ENCODE measurements at regions not wholly inside any gene's neighbourhood (a gene's known extent, or its start where the extent isn't known, plus 50 kb on each side); places are given as distances from the start of the nearest gene placed in this dataset.

DNA sequence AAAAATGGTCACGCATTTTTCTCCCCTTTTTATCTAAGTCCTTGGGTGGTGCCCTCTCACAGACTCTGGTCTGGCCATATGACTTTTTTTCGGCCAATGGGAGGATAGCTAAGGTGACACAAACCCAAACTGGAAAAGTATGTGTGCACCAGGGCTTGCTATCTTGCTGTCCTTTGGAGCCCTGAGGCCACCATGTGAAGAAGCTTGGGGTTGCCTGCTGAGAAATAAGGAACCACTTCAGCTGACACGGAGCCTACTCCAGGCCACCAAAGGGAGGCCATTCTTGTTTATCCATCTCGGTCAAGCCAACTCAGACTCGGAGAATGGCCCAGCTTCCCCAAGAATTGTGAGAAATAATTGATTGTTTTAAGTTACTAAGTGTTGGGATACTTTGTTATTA is 111.4 kb upstream of the ZFHX3 start:
- DNase-seq (ENCODE audit: low read depth in 1 of 2, low spot score in 1 of 2) = no peak
- no peak for TF ChIP-seq JUND (IDR thresholded peaks at IDR 0.05; ENCODE audit: low read depth)
- in situ Hi-C loops (cut with HindIII; ENCODE audit: low pct_unique_long_range_greater_than_20kb, low sequenced_read_pairs) = no loop called here

DNA sequence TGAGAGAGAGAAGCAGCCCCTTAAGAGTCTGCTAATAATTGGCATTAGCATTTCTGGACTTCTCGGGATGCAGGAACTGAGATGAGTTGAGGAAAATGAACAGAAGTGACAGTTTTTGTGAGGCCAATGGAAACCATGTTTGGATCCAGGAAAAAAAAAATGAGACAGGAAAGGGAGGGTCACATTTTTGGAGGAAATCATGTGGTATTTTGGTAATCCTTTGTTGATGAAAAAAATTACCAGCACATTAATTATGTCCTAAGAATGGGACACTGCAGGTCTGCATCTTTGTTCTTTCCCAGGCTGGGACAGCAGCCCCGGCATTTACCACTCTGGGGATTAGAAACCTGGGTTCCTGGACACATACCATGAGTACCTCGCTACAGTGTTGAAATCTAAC is 109.9 kb upstream of the ZFHX3 start:
- in situ Hi-C loops (cut with HindIII; ENCODE audit: low pct_unique_long_range_greater_than_20kb, low sequenced_read_pairs) = no loop called here
- DNase-seq (ENCODE audit: low read depth in 1 of 2, low spot score in 1 of 2) = no peak
- TF ChIP-seq JUND (IDR thresholded peaks at IDR 0.05; ENCODE audit: low read depth) = no peak

DNA sequence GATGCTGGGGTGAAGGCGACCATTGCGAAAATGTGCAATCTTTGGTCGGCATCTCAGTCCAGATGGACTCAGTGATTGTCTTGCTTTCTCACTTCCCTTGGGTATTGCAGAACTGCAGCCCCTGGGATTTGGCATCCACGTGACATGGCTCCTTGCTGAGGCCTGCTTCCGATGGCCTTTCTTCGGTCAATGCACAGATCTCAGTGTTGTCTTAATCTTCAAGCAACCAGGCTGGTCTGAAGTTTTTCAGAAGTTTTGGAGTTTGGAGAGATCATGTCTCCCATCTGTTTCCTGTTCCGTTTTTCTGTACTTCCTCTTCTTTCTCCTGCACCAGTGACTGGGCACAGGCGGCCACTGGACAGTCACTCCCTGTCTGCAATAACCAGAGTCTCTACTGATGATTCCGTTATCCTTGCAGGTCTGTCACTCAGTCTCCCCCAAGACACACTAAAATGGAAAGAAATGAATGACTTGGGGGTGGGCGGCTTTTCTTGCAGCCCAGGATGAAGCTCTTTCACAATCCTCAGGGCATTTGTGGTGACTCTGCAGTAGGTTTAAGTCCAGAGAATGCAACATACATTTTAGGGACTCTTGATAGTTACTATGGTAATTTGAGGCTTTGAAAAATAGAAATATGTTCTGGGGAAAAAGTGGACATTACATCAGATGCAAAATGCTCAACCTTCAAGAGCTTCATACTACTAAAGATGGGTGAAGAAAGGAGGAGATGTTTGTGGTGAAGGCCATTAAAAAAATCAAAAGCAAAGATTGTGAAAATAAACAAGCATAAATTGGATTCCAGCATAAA is 106.3 kb upstream of the ZFHX3 start:
- DNase-seq (ENCODE audit: low read depth in 1 of 2, low spot score in 1 of 2) = no peak
- in situ Hi-C loops (cut with HindIII; ENCODE audit: low pct_unique_long_range_greater_than_20kb, low sequenced_read_pairs) = no loop called here
- no peak for TF ChIP-seq JUND (IDR thresholded peaks at IDR 0.05; ENCODE audit: low read depth)

DNA sequence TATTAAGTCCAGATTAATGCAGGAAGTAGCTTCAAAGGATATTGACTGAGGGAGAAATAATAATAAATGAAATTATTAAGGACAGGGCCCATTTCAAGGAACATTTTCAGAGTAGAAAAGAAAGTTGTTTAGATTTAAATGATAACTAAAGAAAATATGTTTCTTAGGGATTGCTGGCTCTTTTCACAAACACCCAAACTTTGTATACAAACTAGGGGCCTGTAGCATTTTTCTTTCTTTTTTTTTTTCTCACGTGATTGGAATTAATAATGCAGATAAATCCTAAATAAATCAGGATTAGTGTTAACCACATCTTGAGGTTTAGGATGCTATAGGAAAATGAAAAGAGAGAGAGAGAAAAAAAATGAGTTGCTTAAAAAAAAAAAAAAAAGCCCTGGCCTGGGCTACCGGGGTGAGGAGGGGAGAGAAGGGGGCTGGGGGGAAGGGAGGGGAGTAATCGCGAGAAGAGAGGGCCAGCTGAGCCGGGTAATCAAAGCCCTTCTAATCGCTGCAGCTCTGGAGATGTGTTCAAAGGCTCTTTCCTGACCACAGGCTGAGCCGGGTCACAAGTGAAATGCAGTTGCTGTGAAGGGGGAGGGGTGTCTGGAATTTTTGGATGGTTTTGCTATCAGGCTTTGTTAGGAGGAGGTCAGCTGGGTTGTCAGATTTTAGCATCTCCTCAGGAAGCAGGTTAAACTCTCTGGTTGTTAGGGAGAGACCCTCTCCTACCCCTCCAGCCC is 104.6 kb upstream of the ZFHX3 start:
- in situ Hi-C loops (cut with HindIII; ENCODE audit: low pct_unique_long_range_greater_than_20kb, low sequenced_read_pairs) = no loop called here
- DNase-seq (ENCODE audit: low read depth in 1 of 2, low spot score in 1 of 2) = no peak
- TF ChIP-seq JUND (IDR thresholded peaks at IDR 0.05; ENCODE audit: low read depth) = no peak

DNA sequence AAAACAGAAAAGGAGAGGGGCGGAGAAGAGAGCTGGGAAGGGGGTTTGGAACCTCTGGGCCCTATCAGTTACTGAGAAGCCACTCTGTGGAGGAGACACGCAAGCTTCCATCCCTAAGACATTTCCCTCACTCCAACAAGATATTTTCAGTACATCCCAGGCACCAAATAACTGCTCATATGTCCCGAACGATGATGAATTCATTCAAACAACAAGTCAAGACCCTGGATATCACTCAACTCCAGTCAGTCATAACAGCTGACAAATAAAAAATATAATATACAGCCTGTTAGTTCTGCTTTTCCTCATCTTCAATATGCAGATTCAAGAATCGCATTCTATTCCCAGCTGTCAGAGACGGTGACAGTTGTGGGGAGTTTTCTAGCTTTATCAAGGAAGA is 104.0 kb upstream of the ZFHX3 start:
- in situ Hi-C loops (cut with HindIII; ENCODE audit: low pct_unique_long_range_greater_than_20kb, low sequenced_read_pairs) = no loop called here
- no peak for TF ChIP-seq JUND (IDR thresholded peaks at IDR 0.05; ENCODE audit: low read depth)
- no peak for DNase-seq (ENCODE audit: low read depth in 1 of 2, low spot score in 1 of 2)

DNA sequence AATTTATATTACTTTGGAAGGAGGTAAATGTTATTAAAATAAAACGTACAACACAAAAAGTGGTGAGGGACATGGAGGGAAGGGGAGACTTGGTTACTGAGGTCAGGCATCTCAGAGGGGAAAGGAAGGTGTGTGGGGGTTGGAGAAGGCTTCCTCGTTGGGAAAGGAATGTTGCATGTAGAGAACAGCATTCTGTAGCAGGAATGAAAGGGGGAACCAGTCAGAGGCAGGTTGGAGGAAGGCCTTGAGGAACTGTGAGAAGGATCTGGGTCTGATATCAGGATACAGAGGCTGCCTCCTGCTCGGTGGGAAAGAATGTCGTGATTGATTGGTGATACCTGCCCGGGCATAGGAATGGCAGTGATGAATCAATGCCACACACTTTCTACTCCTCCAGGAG is 103.3 kb upstream of the ZFHX3 start:
- DNase-seq (ENCODE audit: low read depth in 1 of 2, low spot score in 1 of 2) = no peak
- TF ChIP-seq JUND (IDR thresholded peaks at IDR 0.05; ENCODE audit: low read depth) = no peak
- in situ Hi-C loops (cut with HindIII; ENCODE audit: low pct_unique_long_range_greater_than_20kb, low sequenced_read_pairs) = no loop called here

DNA sequence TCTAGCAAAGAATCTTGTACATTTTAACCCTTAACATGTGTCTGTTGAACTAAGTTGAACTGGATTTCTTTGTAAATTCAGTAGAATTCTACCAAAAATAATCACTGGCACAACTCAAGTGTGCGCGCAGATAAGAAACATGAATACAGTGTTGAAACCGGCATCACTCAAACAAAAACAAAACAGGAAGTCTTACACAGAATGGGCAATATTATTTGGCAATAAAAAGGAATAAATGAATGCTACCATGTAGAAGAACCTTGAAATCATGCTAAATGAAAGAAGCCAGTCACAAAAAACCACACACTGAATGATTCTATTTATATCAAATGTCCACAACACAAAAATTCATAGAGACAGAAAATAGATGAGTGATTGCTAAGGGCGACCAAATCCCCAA is 102.9 kb upstream of the ZFHX3 start:
- TF ChIP-seq JUND (IDR thresholded peaks at IDR 0.05; ENCODE audit: low read depth) = no peak
- no peak for DNase-seq (ENCODE audit: low read depth in 1 of 2, low spot score in 1 of 2)
- in situ Hi-C loops (cut with HindIII; ENCODE audit: low pct_unique_long_range_greater_than_20kb, low sequenced_read_pairs) = no loop called here

DNA sequence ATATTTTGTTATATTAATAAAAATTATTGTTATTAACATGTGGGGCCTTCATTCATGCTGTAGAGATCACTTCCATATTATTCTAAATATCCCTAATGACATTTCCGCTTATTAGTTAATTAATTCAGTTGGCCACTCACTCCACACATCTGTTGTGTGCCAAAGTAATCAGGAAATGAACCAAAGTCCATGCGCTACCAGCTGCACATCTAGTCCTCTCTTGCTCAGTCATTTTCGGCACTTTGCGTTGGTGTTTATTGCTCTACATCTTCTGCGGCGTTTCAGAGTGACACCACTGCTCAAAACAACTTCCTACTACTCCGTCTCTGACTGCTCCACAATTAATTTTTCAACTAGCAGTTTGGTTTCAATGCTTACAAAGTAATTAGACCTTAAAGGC is 101.4 kb upstream of the ZFHX3 start:
- no peak for DNase-seq (ENCODE audit: low read depth in 1 of 2, low spot score in 1 of 2)
- TF ChIP-seq JUND (IDR thresholded peaks at IDR 0.05; ENCODE audit: low read depth) = no peak

DNA sequence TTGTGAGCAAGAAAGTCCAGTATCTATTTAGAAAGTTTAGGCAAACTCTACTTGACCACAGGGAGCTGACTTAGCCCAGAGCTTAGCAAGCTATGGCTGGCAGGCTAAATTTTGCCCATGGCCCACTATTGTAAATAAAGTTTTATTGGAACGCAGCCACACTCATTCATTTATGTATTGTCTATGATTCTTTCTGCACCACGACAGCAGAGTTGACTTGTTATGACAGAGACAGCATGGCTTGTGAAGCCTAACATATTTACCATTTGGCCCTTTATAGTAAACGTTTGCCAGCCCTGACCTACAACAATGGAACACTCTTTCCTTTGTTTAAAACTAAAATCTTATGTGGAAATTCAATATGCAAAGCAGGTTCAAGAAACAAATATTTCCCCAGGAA is 100.0 kb upstream of the ZFHX3 start:
- in situ Hi-C loops (cut with HindIII; ENCODE audit: low pct_unique_long_range_greater_than_20kb, low sequenced_read_pairs) = no loop called here
- no peak for TF ChIP-seq JUND (IDR thresholded peaks at IDR 0.05; ENCODE audit: low read depth)
- DNase-seq (ENCODE audit: low read depth in 1 of 2, low spot score in 1 of 2) = no peak

More for the DNA sequence above, 101.4 kb upstream of the ZFHX3 start:
- in situ Hi-C loops (cut with HindIII; ENCODE audit: low pct_unique_long_range_greater_than_20kb, low sequenced_read_pairs) = no loop called here

DNA sequence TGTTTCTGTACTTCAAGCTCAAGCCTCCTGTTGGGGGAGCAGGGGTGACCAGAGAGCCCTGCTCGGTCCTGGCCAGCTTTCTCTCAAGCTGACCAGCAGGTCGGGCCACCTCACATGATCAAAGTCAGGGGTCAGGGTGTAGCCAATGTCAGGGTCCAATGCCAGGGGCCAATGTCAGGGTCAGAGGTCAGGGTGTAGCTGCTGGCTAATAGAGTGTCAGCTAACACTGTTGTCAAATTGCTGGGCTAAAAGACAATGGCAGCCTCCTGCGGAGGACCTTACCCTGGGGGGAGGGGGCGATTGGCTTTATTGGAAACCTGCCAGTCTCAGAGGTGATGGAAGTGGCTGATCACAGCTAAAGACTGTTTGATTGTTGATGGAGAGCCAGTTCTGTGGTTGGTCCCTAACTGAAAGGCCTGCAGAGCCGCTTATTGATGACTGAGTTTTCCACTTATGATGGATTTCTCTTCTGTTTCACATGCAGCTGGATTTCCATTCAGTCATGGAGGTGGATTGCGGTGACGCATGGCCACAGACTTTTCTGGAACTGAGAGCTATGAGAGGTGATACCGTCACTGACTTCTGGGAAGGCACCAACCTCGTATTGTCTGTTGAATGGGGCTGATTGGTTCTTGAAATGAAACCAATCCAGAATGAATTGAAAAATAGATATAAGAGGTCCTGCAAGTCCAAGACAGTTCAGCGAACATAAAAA is 97.4 kb upstream of the ZFHX3 start:
- DNase-seq (ENCODE audit: low read depth in 1 of 2, low spot score in 1 of 2) = no peak
- no peak for TF ChIP-seq JUND (IDR thresholded peaks at IDR 0.05; ENCODE audit: low read depth)
- in situ Hi-C loops (cut with HindIII; ENCODE audit: low pct_unique_long_range_greater_than_20kb, low sequenced_read_pairs) = no loop called here

DNA sequence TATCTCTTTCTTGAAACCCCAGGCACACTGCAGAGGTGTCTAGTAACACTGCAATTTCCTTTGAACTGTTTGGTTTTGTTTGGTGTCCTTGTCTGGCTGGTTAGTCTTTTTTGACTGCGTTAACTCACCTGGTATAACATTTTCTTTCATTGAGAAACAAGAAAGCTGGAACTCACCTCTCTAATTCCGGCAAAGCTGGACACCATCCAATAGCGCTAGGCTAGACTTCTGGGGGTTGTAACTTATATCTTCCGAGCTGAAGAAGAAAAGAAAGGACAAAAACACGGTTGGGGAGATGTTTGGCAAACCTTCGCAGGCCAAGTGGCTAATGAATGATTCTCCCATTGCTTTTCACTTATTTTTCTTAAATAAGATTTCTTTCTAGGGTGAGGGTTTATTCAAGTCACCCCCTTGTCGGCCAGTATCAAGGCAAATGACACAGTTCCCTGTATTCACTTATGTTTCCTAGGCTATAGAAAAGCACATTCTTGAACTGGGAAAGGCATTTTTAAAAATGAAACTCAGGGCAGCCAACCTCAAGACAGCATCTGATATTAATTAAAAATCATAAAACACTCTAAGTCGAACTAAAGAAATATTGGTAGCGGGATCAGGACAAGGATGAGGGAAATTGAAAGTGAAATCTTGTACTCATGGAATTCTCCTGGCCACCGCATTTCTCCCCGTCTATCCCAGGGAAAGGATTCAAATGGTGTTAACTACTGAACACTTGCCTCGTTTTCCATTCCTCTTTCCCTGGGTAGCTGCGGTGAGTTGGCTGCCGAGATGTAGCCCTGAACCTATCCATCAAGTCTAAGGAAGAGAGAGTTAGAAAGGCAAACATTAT is 95.9 kb upstream of the ZFHX3 start:
- in situ Hi-C loops (cut with HindIII; ENCODE audit: low pct_unique_long_range_greater_than_20kb, low sequenced_read_pairs) = no loop called here
- TF ChIP-seq JUND (IDR thresholded peaks at IDR 0.05; ENCODE audit: low read depth) = no peak
- peak in 1 of 2 experiments; percentile 13 for DNase-seq (ENCODE audit: low read depth in 1 of 2, low spot score in 1 of 2)

DNA sequence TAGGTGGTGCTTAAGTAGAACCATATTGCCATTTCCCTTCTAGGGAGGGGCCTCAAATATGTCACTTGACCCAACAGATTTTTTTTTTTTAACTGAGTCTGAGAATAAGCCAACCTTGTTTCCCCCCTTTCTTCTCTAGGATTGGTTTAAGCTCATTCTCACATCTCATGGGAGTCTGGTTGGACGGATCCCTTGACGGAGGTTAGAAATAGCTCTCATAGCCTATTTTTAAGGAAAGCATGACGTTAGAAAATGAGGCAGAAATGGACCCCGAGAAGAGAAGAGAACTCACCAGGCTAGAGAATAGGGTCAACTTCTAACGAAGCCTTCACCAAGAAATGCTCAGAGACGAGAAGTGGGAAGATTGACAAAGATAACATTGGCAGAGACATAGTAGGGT is 95.1 kb upstream of the ZFHX3 start:
- no peak for DNase-seq (ENCODE audit: low read depth in 1 of 2, low spot score in 1 of 2)
- in situ Hi-C loops (cut with HindIII; ENCODE audit: low pct_unique_long_range_greater_than_20kb, low sequenced_read_pairs) = no loop called here
- TF ChIP-seq JUND (IDR thresholded peaks at IDR 0.05; ENCODE audit: low read depth) = no peak

All from T47D (cell line).